ENCODE measurements at regions not wholly inside any gene's neighbourhood (a gene's known extent, or its start where the extent isn't known, plus 50 kb on each side); places are given as distances from the start of the nearest gene placed in this dataset.

GRCh38 chr1:166295656-166296055 is 128.9 kb upstream of the FAM78B start:
- WGBS, result 75% methylated on average over 1 of the region's 1 CpG
- TF ChIP-seq EP300 (IDR thresholded peaks at IDR 0.05), result no peak
- no peak for TF ChIP-seq POLR2A (IDR thresholded peaks at IDR 0.05)
- no peak for TF ChIP-seq POLR2AphosphoS5 (IDR thresholded peaks at IDR 0.05)
- TF ChIP-seq CTCF (IDR thresholded peaks at IDR 0.05), result no peak
- no peak overlapping the region for H3K4me3 ChIP-seq

GRCh38 chr1:166297993-166298392 is 131.2 kb upstream of the FAM78B start:
- no peak overlapping the region for H3K27ac ChIP-seq
- H3K36me3 ChIP-seq, result no peaks in the 10 kb centered on the region
- no peak for DNase-seq (ENCODE audit: low spot score in 2 of 2)
- TF ChIP-seq POLR2AphosphoS5 (IDR thresholded peaks at IDR 0.05) (no peak), CTCF (IDR thresholded peaks at IDR 0.05) (no peak), POLR2A (IDR thresholded peaks at IDR 0.05) (no peak), EP300 (IDR thresholded peaks at IDR 0.05) (no peak)
- no peaks in the 10 kb centered on the region for H3K9me3 ChIP-seq
- WGBS, result 81% methylated on average over 1 of the region's 1 CpG
- no peaks in the 10 kb centered on the region for H3K4me1 ChIP-seq
- no peak overlapping the region for H3K4me3 ChIP-seq
- no peaks in the 10 kb centered on the region for H3K27me3 ChIP-seq

More at GRCh38 chr1:166295656-166296055, 128.9 kb upstream of the FAM78B start:
- H3K27ac ChIP-seq, result no peak overlapping the region
- no peaks in the 10 kb centered on the region for H3K36me3 ChIP-seq
- H3K4me1 ChIP-seq, result no peaks in the 10 kb centered on the region
- no peak for DNase-seq (ENCODE audit: low spot score in 2 of 2)
- H3K9me3 ChIP-seq, result no peaks in the 10 kb centered on the region
- H3K27me3 ChIP-seq, result no peaks in the 10 kb centered on the region

GRCh38 chr1:166300767-166301166 is 134.0 kb upstream of the FAM78B start:
- H3K4me3 ChIP-seq, result no peak overlapping the region
- TF ChIP-seq POLR2A (IDR thresholded peaks at IDR 0.05) (no peak), CTCF (IDR thresholded peaks at IDR 0.05) (no peak), EP300 (IDR thresholded peaks at IDR 0.05) (no peak), POLR2AphosphoS5 (IDR thresholded peaks at IDR 0.05) (no peak)
- H3K27me3 ChIP-seq, result no peaks in the 10 kb centered on the region
- no peaks in the 10 kb centered on the region for H3K4me1 ChIP-seq
- no peak for DNase-seq (ENCODE audit: low spot score in 2 of 2)
- H3K27ac ChIP-seq, result no peak overlapping the region
- 93% methylated on average over 5 of the region's 5 CpGs for WGBS
- no peaks in the 10 kb centered on the region for H3K9me3 ChIP-seq
- no peaks in the 10 kb centered on the region for H3K36me3 ChIP-seq

GRCh38 chr1:166302989-166303758 is 136.4 kb upstream of the FAM78B start:
- 58% methylated on average over 7 of the region's 7 CpGs for WGBS

More at GRCh38 chr1:166302989-166303758, 136.4 kb upstream of the FAM78B start:
- Histone ChIP-seq H3K4me3 (no peak overlapping the region), H3K27me3 (no peaks in the 10 kb centered on the region), H3K36me3 (no peaks in the 10 kb centered on the region), H3K27ac (no peak overlapping the region), H3K9me3 (no peaks in the 10 kb centered on the region), H3K4me1 (no peaks in the 10 kb centered on the region)
- TF ChIP-seq POLR2A (IDR thresholded peaks at IDR 0.05) (no peak), CTCF (IDR thresholded peaks at IDR 0.05) (no peak), POLR2AphosphoS5 (IDR thresholded peaks at IDR 0.05) (no peak)
- DNase-seq (ENCODE audit: low spot score in 2 of 2), result no peak
